ENCODE measurements at regions not wholly inside any gene's neighbourhood (a gene's known extent, or its start where the extent isn't known, plus 50 kb on each side); places are given as distances from the start of the nearest gene placed in this dataset.

GRCh38 chr7:153370092-153370491, 610.5 kb downstream of the ACTR3B start:
- DNase-seq (ENCODE audit: insufficient read length) = no peak
- TF ChIP-seq POLR2AphosphoS5 (IDR thresholded peaks at IDR 0.05; ENCODE audit: low read depth, low read length) (no peak), TAF1 (IDR thresholded peaks at IDR 0.05; ENCODE audit: borderline replicate concordance, low read depth, low read length) (no peak), POLR2A (IDR thresholded peaks at IDR 0.05; ENCODE audit: low read depth, low read length) (no peak)
- FAIRE-seq = no peak

DNA sequence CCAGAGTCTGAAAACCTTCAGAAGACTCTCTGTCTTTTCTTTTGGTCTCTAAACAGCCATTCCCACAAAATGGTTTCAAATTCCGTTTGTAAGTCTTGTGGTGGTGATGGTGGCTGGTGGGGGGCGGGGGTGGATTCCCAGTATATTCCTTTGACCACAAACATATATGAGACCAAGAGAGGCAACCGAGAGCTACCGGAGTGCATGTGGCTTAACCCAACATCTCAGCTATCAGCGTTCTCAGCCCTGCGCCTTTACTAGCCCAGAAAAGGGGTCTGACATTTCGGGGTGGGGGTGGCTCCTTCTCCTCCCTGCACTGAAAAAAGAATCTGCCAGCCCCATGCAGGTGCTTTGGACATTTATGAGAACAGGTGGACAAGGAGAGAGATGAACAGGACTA, 621.1 kb downstream of the ACTR3B start:
- no peak for DNase-seq (ENCODE audit: insufficient read length)
- no peak for TF ChIP-seq TAF1 (IDR thresholded peaks at IDR 0.05; ENCODE audit: borderline replicate concordance, low read depth, low read length)
- no peak for TF ChIP-seq POLR2A (IDR thresholded peaks at IDR 0.05; ENCODE audit: low read depth, low read length)
- TF ChIP-seq POLR2AphosphoS5 (IDR thresholded peaks at IDR 0.05; ENCODE audit: low read depth, low read length) = no peak

DNA sequence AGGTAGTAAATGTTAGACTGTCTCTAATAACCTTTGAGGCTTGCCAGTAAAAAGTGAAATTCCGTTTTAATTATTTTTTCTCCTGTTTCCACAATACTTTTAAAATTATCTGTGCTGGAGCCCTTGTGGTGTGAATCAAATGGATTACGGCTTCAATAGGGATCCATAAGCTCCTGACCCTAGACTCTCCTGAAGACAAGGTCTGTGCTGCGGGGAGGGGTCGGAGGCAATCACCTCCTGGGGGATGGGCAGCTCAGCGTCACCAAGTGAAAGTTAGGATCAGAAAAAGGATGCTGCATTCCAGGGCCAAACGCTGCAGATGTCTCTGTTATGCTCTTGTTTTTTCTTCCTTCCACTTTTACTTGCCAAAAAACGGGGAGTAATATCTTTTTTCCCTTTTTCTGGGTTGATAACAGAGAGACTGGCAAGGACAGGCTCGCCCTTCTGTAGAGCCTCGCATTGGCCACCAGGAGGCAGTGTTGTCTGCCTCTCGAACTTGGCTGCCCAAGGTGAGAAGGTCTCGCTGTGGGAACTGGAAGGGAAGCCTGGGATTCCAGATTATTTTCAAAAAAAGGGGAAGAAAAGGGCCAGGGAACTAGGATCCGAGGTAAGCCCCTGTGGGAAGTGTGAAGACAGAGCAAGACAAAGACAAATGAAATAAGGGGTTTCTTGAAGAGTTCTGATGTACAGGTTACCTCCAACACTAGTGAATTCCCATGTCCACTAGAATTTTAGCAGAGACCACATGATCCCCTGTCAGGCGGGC, 621.9 kb downstream of the ACTR3B start:
- DNase-seq (ENCODE audit: insufficient read length) (no peak), FAIRE-seq (peak; percentile 5)
- TF ChIP-seq TAF1 (IDR thresholded peaks at IDR 0.05; ENCODE audit: borderline replicate concordance, low read depth, low read length) (no peak), POLR2A (IDR thresholded peaks at IDR 0.05; ENCODE audit: low read depth, low read length) (no peak), POLR2AphosphoS5 (IDR thresholded peaks at IDR 0.05; ENCODE audit: low read depth, low read length) (no peak)

More for the DNA sequence above, 621.1 kb downstream of the ACTR3B start:
- no peak for FAIRE-seq

GRCh38 chr7:153382641-153383101, 623.1 kb downstream of the ACTR3B start:
- DNase-seq (ENCODE audit: insufficient read length) = no peak
- FAIRE-seq = no peak
- TF ChIP-seq POLR2A (IDR thresholded peaks at IDR 0.05; ENCODE audit: low read depth, low read length) (no peak), POLR2AphosphoS5 (IDR thresholded peaks at IDR 0.05; ENCODE audit: low read depth, low read length) (no peak), TAF1 (IDR thresholded peaks at IDR 0.05; ENCODE audit: borderline replicate concordance, low read depth, low read length) (no peak)

GRCh38 chr7:153383781-153384180, 624.2 kb downstream of the ACTR3B start:
- no peak for DNase-seq (ENCODE audit: insufficient read length)
- FAIRE-seq = no peak
- TF ChIP-seq POLR2AphosphoS5 (IDR thresholded peaks at IDR 0.05; ENCODE audit: low read depth, low read length) (no peak), TAF1 (IDR thresholded peaks at IDR 0.05; ENCODE audit: borderline replicate concordance, low read depth, low read length) (no peak), POLR2A (IDR thresholded peaks at IDR 0.05; ENCODE audit: low read depth, low read length) (no peak)

GRCh38 chr7:153385502-153385901, 626.0 kb downstream of the ACTR3B start:
- no peak for FAIRE-seq
- DNase-seq (ENCODE audit: insufficient read length) = no peak
- TF ChIP-seq POLR2A (IDR thresholded peaks at IDR 0.05; ENCODE audit: low read depth, low read length) = no peak
- TF ChIP-seq TAF1 (IDR thresholded peaks at IDR 0.05; ENCODE audit: borderline replicate concordance, low read depth, low read length) = no peak
- no peak for TF ChIP-seq POLR2AphosphoS5 (IDR thresholded peaks at IDR 0.05; ENCODE audit: low read depth, low read length)

GRCh38 chr7:153386556-153386955, 627.0 kb downstream of the ACTR3B start:
- DNase-seq (ENCODE audit: insufficient read length) (no peak), FAIRE-seq (no peak)
- no peak for TF ChIP-seq POLR2A (IDR thresholded peaks at IDR 0.05; ENCODE audit: low read depth, low read length)
- no peak for TF ChIP-seq TAF1 (IDR thresholded peaks at IDR 0.05; ENCODE audit: borderline replicate concordance, low read depth, low read length)
- TF ChIP-seq POLR2AphosphoS5 (IDR thresholded peaks at IDR 0.05; ENCODE audit: low read depth, low read length) = no peak

- no peak for DNase-seq (ENCODE audit: insufficient read length)
- FAIRE-seq = no peak
- no peak for TF ChIP-seq POLR2AphosphoS5 (IDR thresholded peaks at IDR 0.05; ENCODE audit: low read depth, low read length)
- no peak for TF ChIP-seq POLR2A (IDR thresholded peaks at IDR 0.05; ENCODE audit: low read depth, low read length)
- TF ChIP-seq TAF1 (IDR thresholded peaks at IDR 0.05; ENCODE audit: borderline replicate concordance, low read depth, low read length) = no peak
These were observed 629.1 kb downstream of the ACTR3B start for GRCh38 chr7:153388611-153389010.

- FAIRE-seq = no peak
- TF ChIP-seq POLR2A (IDR thresholded peaks at IDR 0.05; ENCODE audit: low read depth, low read length) = no peak
- DNase-seq (ENCODE audit: insufficient read length) = no peak
These were observed 629.7 kb downstream of the ACTR3B start for GRCh38 chr7:153389261-153389660.

GRCh38 chr7:153390955-153391354, 631.4 kb downstream of the ACTR3B start:
- DNase-seq (ENCODE audit: insufficient read length) = no peak
- FAIRE-seq = no peak
- TF ChIP-seq TAF1 (IDR thresholded peaks at IDR 0.05; ENCODE audit: borderline replicate concordance, low read depth, low read length) = no peak
- TF ChIP-seq POLR2AphosphoS5 (IDR thresholded peaks at IDR 0.05; ENCODE audit: low read depth, low read length) = no peak

GRCh38 chr7:153392726-153393125, 633.2 kb downstream of the ACTR3B start:
- no peak for DNase-seq (ENCODE audit: insufficient read length)
- no peak for TF ChIP-seq POLR2AphosphoS5 (IDR thresholded peaks at IDR 0.05; ENCODE audit: low read depth, low read length)
- TF ChIP-seq POLR2A (IDR thresholded peaks at IDR 0.05; ENCODE audit: low read depth, low read length) = no peak
- no peak for TF ChIP-seq TAF1 (IDR thresholded peaks at IDR 0.05; ENCODE audit: borderline replicate concordance, low read depth, low read length)
- no peak for FAIRE-seq

DNA sequence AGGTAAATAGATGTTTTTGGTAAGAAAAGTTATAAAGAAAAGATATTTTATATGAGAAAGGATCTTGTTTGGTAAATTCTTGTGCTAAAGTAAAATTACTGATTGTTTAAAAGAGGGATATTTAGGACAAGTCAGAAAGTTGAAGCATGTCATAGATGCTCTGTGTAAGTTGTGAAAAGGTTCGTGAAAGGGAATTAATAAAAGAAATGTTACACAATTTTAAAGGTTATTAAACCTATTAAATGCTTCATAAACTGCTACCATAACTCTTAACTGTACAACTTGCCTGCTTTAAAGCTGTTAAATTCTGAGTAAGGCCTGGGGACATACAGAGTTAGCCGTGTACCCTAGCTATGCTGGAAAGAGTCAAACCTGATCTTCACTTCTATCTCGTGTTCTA, 634.1 kb downstream of the ACTR3B start:
- no peak for DNase-seq (ENCODE audit: insufficient read length)
- TF ChIP-seq TAF1 (IDR thresholded peaks at IDR 0.05; ENCODE audit: borderline replicate concordance, low read depth, low read length) (no peak), POLR2A (IDR thresholded peaks at IDR 0.05; ENCODE audit: low read depth, low read length) (no peak), POLR2AphosphoS5 (IDR thresholded peaks at IDR 0.05; ENCODE audit: low read depth, low read length) (no peak)
- no peak for FAIRE-seq
